GM23338 (cell line): ENCODE measurements at regions not wholly inside any gene's neighbourhood (a gene's known extent, or its start where the extent isn't known, plus 50 kb on each side); places are given as distances from the start of the nearest gene placed in this dataset.

Source experiments
- ATAC-seq: fragments of 200-7000 bp; cut with Tn5 transposase; 3 replicates; pipeline ENCODE4 v1.9.1; 2020
- DNase-seq: peaks from one replicate; pipeline ENCODE4 v3.0.0-alpha.2; 2015; ENCODE audit warnings: low spot score
- H2AFZ ChIP-seq: fragments of 200-600 bp; sonication (generic); 2 replicates; pipeline ENCODE4 v1.8.0; 2016; ENCODE audit warnings: antibody characterized with exemption, mild to moderate bottlenecking, moderate library complexity
- H3F3A ChIP-seq: fragments of 200-600 bp; sonication (generic); replicated peaks from 2 replicates; pipeline ENCODE4 v1.8.0; 2017; ENCODE audit warnings: antibody characterized with exemption, mixed run types, low read depth
- H3K27ac ChIP-seq: fragments of 200-600 bp; sonication (generic); 2 replicates; pipeline ENCODE4 v1.6.1; 2016; ENCODE audit warnings: low read depth
- H3K27me3 ChIP-seq: fragments of 200-600 bp; sonication (generic); 2 replicates; pipeline ENCODE4 v1.8.0; 2016; ENCODE audit warnings: mild to moderate bottlenecking, mixed run types, moderate library complexity; ENCODE audit not compliant: insufficient read depth
- H3K36me3 ChIP-seq: fragments of 200-600 bp; sonication (generic); 2 replicates; pipeline ENCODE4 v1.8.0; 2016; ENCODE audit warnings: mild to moderate bottlenecking; ENCODE audit not compliant: insufficient read depth
- H3K4me1 ChIP-seq: fragments of 200-600 bp; sonication (generic); 2 replicates; pipeline ENCODE4 v1.8.0; 2016; ENCODE audit warnings: mild to moderate bottlenecking, moderate library complexity; ENCODE audit not compliant: insufficient read depth
- H3K4me2 ChIP-seq: fragments of 200-600 bp; sonication (generic); 2 replicates; pipeline ENCODE4 v1.7.1; 2017; ENCODE audit warnings: mixed run types
- H3K4me3 ChIP-seq: fragments of 200-600 bp; sonication (generic); 2 replicates; pipeline ENCODE4 v1.6.1; 2016; ENCODE audit warnings: mixed run types
- H3K79me2 ChIP-seq: fragments of 200-600 bp; sonication (generic); replicated peaks from 2 replicates; pipeline ENCODE4 v1.8.0; 2017; ENCODE audit warnings: mild to moderate bottlenecking; ENCODE audit not compliant: insufficient read depth
- H3K9me2 ChIP-seq: fragments of 200-600 bp; sonication (generic); 2 replicates; pipeline ENCODE4 v1.8.0; 2017; ENCODE audit not compliant: insufficient read depth
- H4K20me1 ChIP-seq: fragments of 200-600 bp; sonication (generic); replicated peaks from 2 replicates; pipeline ENCODE4 v1.8.0; 2017; ENCODE audit warnings: mild to moderate bottlenecking; ENCODE audit not compliant: insufficient read depth
- H3K27ac Mint-ChIP-seq: 2 replicates; pipeline ENCODE4 v1.8.0; 2020; ENCODE audit warnings: inconsistent platforms, mild to moderate bottlenecking, moderate library complexity, mixed read lengths
- H3K27me3 Mint-ChIP-seq: 3 replicates; pipeline ENCODE4 v1.8.0; 2022; ENCODE audit warnings: low read depth, mild to moderate bottlenecking, moderate library complexity, mixed read lengths, inconsistent platforms; ENCODE audit not compliant: insufficient read depth, poor library complexity
- H3K36me3 Mint-ChIP-seq: 3 replicates; pipeline ENCODE4 v1.8.0; 2021; ENCODE audit warnings: low read depth, mild to moderate bottlenecking, inconsistent platforms, moderate library complexity, mixed read lengths
- H3K4me1 Mint-ChIP-seq: 3 replicates; pipeline ENCODE4 v1.8.0; 2020; ENCODE audit warnings: mild to moderate bottlenecking, inconsistent platforms, mixed read lengths
- H3K4me3 Mint-ChIP-seq: 3 replicates; pipeline ENCODE4 v1.8.0; 2021; ENCODE audit warnings: moderate library complexity, mild to moderate bottlenecking, inconsistent platforms, mixed read lengths
- H3K9me3 Mint-ChIP-seq: 3 replicates; pipeline ENCODE4 v1.8.0; 2020; ENCODE audit warnings: moderate library complexity, mild to moderate bottlenecking, inconsistent platforms, mixed read lengths
- CREB1 ChIP-seq: fragments of 250-450 bp; sonication (Bioruptor Pico); IDR thresholded peaks from 2 replicates; pipeline ENCODE4 v1.5.0; 2020; ENCODE audit warnings: low read depth, mild to moderate bottlenecking, moderate library complexity
- EZH2 ChIP-seq: fragments of 200-600 bp; sonication (generic); IDR thresholded peaks from one replicate; pipeline ENCODE4 v1.8.0; 2017; ENCODE audit warnings: antibody characterized with exemption, mild to moderate bottlenecking, low read depth; ENCODE audit not compliant: unreplicated experiment
- EZH2phosphoT487 ChIP-seq: fragments of 200-600 bp; sonication (generic); IDR thresholded peaks from one replicate; pipeline ENCODE4 v1.8.1; 2018; ENCODE audit warnings: antibody characterized with exemption; ENCODE audit not compliant: unreplicated experiment
- JUNB ChIP-seq: IDR thresholded peaks from one replicate; pipeline ENCODE4 v1.6.1; 2016; ENCODE audit warnings: antibody characterized with exemption; ENCODE audit not compliant: unreplicated experiment
- POLR2AphosphoS5 ChIP-seq: IDR thresholded peaks from 2 replicates; pipeline ENCODE4 v1.6.1; 2016; ENCODE audit warnings: antibody characterized with exemption, low read depth
- STAT1 ChIP-seq: IDR thresholded peaks from one replicate; pipeline ENCODE4 v1.6.1; 2016; ENCODE audit warnings: antibody characterized with exemption; ENCODE audit not compliant: unreplicated experiment
- ZNF114 ChIP-seq: fragments of 250-450 bp; sonication (Bioruptor Pico); IDR thresholded peaks from 2 replicates; pipeline ENCODE4 v1.5.0; 2020; ENCODE audit warnings: mild to moderate bottlenecking, moderate library complexity
- ZNF331 ChIP-seq: fragments of 250-450 bp; sonication (Bioruptor Pico); IDR thresholded peaks from 2 replicates; pipeline ENCODE4 v1.5.0; 2020; ENCODE audit warnings: low read depth, mild to moderate bottlenecking, moderate library complexity
- TF ChIP-seq, protein P1 (sequence below): IDR thresholded peaks from 2 replicates; pipeline ENCODE4 v1.6.1; 2016; ENCODE audit warnings: antibody characterized with exemption
- TF ChIP-seq, protein P2 (sequence below), 2 experiments: fragments of 200-600 bp in 1 of 2; sonication (generic) in 1 of 2; conservative IDR thresholded peaks; 2 replicates each; pipeline versions ENCODE4 v1.5.1 to v1.6.1; 2016 to 2017; ENCODE audit warnings: antibody characterized with exemption in 2 of 2, low read depth in 2 of 2, mild to moderate bottlenecking in 2 of 2, moderate library complexity in 1 of 2

DNA sequence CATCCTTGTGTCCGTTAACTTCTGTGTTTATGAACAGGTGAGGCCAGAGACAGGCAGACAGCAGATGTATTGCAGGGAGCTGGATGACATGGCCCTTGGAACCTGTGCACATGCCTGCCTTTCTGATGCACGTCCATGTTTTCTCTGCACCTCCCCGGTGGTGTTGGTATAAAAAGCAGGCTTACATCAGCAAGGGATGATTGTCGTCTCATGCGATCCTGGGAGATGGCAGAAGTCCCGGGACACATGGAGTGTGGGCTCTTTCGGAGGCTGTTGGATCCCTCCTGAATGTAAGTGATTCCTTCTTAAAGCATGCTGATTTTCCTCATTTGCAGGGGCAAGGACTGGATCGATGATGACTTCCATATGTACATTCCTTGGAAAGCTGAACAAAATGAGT lies 134.8 kb downstream of the SNRPN start:
- Mint-ChIP-seq H3K4me1 (no peaks in the 10 kb centered on the region), H3K9me3 (peaks cover 92% of the 10 kb centered on the region), H3K4me3 (no peak overlapping the region), H3K27me3 (peaks cover 37% of the 10 kb centered on the region), H3K36me3 (peaks cover 100% of the 10 kb centered on the region), H3K27ac (no peak overlapping the region)
- no peak for TF ChIP-seq JUNB
- TF ChIP-seq POLR2AphosphoS5: peak; percentile 23; the same call in 1 of the 2 replicates
- Histone ChIP-seq H4K20me1 (no peaks in the 10 kb centered on the region), H3K27ac (0 out of 2 replicates have a peak overlapping the region, but pooled peaks have one; percentile 32), H3K79me2 (0 out of 2 replicates have a peak, but pooled peaks cover 3% of the 10 kb centered on the region), H3K4me3 (no peak overlapping the region), H3K36me3 (peaks cover 56% of the 10 kb centered on the region), H3K4me1 (no peaks in the 10 kb centered on the region), H3F3A (no peaks in the 10 kb centered on the region), H2AFZ (no peak overlapping the region), H3K27me3 (no peaks in the 10 kb centered on the region), H3K4me2 (no peak overlapping the region), H3K9me2 (no peaks in the 10 kb centered on the region)
- DNase-seq (no peak), ATAC-seq (no peak)

GRCh38 chr15:25090073-25090733 lies 135.4 kb downstream of the SNRPN start:
- Mint-ChIP-seq H3K27ac (no peak overlapping the region), H3K36me3 (peaks cover 100% of the 10 kb centered on the region), H3K4me3 (no peak overlapping the region), H3K27me3 (peaks cover 32% of the 10 kb centered on the region), H3K9me3 (peaks cover 92% of the 10 kb centered on the region), H3K4me1 (no peaks in the 10 kb centered on the region)
- Histone ChIP-seq H3K4me2 (no peak overlapping the region), H3K4me3 (no peak overlapping the region), H3K36me3 (peaks cover 62% of the 10 kb centered on the region), H3F3A (no peaks in the 10 kb centered on the region), H3K9me2 (no peaks in the 10 kb centered on the region), H3K27me3 (no peaks in the 10 kb centered on the region), H2AFZ (no peak overlapping the region), H3K79me2 (no peaks in the 10 kb centered on the region), H3K4me1 (no peaks in the 10 kb centered on the region), H3K27ac (0 out of 2 replicates have a peak overlapping the region, but pooled peaks have one; percentile 32), H4K20me1 (no peaks in the 10 kb centered on the region; the same call in 1 of the 2 replicates)
- ATAC-seq (no peak), DNase-seq (no peak)
- TF ChIP-seq, protein P1, sequence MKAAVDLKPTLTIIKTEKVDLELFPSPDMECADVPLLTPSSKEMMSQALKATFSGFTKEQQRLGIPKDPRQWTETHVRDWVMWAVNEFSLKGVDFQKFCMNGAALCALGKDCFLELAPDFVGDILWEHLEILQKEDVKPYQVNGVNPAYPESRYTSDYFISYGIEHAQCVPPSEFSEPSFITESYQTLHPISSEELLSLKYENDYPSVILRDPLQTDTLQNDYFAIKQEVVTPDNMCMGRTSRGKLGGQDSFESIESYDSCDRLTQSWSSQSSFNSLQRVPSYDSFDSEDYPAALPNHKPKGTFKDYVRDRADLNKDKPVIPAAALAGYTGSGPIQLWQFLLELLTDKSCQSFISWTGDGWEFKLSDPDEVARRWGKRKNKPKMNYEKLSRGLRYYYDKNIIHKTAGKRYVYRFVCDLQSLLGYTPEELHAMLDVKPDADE: no peak
- TF ChIP-seq ZNF114 (CRISPR knock-in tag) (no peak), ZNF331 (CRISPR knock-in tag) (no peak), STAT1 (no peak), EZH2phosphoT487 (no peak)

- Histone ChIP-seq H3K4me2 (no peak overlapping the region), H3K27me3 (no peaks in the 10 kb centered on the region), H4K20me1 (no peaks in the 10 kb centered on the region; the same call in 1 of the 2 replicates), H3K9me2 (no peaks in the 10 kb centered on the region), H3K79me2 (no peaks in the 10 kb centered on the region), H3K4me3 (no peak overlapping the region), H3F3A (no peaks in the 10 kb centered on the region), H3K4me1 (no peaks in the 10 kb centered on the region), H3K27ac (no peak overlapping the region), H2AFZ (no peak overlapping the region), H3K36me3 (peaks cover 65% of the 10 kb centered on the region)
- Mint-ChIP-seq H3K4me3 (no peak overlapping the region), H3K27ac (0 out of 2 replicates have a peak overlapping the region, but pooled peaks have one; percentile 30), H3K4me1 (no peaks in the 10 kb centered on the region), H3K9me3 (peaks cover 89% of the 10 kb centered on the region), H3K36me3 (peaks cover 98% of the 10 kb centered on the region), H3K27me3 (peaks cover 39% of the 10 kb centered on the region)
- ATAC-seq (no peak), DNase-seq (no peak)
- TF ChIP-seq CREB1: no peak
- no peak for TF ChIP-seq EZH2
- TF ChIP-seq, protein P2, sequence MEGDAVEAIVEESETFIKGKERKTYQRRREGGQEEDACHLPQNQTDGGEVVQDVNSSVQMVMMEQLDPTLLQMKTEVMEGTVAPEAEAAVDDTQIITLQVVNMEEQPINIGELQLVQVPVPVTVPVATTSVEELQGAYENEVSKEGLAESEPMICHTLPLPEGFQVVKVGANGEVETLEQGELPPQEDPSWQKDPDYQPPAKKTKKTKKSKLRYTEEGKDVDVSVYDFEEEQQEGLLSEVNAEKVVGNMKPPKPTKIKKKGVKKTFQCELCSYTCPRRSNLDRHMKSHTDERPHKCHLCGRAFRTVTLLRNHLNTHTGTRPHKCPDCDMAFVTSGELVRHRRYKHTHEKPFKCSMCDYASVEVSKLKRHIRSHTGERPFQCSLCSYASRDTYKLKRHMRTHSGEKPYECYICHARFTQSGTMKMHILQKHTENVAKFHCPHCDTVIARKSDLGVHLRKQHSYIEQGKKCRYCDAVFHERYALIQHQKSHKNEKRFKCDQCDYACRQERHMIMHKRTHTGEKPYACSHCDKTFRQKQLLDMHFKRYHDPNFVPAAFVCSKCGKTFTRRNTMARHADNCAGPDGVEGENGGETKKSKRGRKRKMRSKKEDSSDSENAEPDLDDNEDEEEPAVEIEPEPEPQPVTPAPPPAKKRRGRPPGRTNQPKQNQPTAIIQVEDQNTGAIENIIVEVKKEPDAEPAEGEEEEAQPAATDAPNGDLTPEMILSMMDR (conservative IDR thresholded peaks at IDR 0.05; ENCODE audit: low read depth in 2 of 2): no peak
Observed at GRCh38 chr15:25091421-25092158, 136.8 kb downstream of the SNRPN start.
